GM19193 (cell line): ENCODE measurements at regions not wholly inside any gene's neighbourhood (a gene's known extent, or its start where the extent isn't known, plus 50 kb on each side); places are given as distances from the start of the nearest gene placed in this dataset.

Experiments
- POLR2A ChIP-seq: IDR thresholded peaks from 4 replicates; pipeline ENCODE4 v1.6.1; 2011; ENCODE audit not compliant: insufficient read depth, insufficient read length; ENCODE audit errors: extremely low read depth

DNA sequence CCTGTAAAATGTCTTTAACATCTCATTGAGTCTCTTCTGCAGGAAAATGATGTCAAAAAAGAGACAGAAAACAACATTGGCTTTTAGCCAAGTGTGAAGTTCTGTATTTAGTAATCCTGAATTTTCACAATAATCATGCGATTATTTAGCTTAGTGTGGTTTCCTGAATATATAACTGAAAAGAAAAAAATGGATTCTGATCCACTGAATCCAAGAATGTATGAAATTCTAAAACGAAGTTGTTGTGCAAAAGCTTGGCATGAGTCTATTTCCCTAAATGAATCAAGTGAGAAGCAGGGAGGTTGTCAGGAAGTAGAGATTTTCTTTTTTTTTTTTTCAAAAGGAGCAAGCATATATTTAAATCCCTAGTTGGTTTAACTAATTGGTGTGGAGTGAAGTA, 145.9 kb upstream of the CDH6 start:
- TF ChIP-seq POLR2A = no peak

- no peak for TF ChIP-seq POLR2A
Observed at GRCh38 chr5:31047007-31047406, 146.5 kb upstream of the CDH6 start.

- no peak for TF ChIP-seq POLR2A
Observed at GRCh38 chr5:31036411-31036810, 157.1 kb upstream of the CDH6 start.

DNA sequence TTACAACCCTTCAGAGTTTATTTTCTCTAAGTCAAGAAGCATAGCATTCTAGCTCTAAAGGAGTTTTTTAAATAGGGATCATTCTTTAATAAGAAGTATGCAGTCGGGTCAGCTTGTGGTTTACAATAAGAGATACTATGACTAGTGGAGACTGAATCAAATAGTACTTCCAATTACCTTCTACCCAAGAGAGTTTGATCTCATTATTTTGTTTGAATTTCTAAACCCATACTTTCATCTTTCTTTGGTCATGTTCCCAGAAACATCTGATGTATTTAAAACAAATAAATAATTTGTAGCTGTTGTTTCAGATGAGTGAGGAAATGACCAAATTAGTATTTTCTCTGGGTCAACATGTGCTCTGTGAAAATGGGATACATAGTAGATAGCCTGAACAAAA, 160.2 kb upstream of the CDH6 start:
- no peak for TF ChIP-seq POLR2A

DNA sequence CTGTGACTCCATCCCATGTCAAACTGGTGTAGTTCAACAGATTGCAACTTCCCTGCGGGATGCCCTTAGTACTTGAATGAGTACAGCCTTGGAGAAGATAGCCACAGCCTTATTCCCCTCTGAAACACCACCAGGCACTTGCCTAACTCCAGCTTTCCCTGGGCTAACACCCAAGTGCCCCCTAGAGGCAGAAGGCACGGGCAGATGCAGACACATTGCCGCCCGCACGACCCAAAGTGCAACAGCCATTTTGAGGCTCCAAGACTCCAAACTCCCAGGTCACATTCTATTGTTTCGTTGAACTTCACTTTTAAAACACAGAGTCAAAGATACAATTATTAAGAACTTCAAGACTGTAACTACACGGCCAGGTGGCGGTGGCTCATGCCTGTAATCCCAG, 163.6 kb upstream of the CDH6 start:
- no peak for TF ChIP-seq POLR2A

GRCh38 chr5:31027721-31028120, 165.8 kb upstream of the CDH6 start:
- TF ChIP-seq POLR2A = no peak

DNA sequence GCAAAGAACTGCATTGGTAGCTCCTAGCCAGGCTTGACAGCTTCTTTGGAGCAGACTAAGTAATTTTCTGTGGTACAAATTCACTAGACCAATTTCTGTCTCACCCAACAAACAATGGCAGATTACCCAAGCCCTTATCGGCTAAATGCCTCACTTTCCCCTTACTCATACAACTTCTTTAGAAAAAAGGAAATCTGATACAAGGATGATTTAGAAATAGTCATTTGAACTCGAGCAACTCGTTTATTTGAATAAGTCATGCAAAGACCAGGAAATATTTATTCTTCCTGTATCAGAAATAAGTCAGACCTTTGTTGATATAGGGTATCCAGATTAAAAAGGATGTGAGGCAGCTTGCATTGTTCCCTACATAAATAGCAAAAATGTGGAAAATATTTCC, 170.4 kb upstream of the CDH6 start:
- TF ChIP-seq POLR2A = no peak

DNA sequence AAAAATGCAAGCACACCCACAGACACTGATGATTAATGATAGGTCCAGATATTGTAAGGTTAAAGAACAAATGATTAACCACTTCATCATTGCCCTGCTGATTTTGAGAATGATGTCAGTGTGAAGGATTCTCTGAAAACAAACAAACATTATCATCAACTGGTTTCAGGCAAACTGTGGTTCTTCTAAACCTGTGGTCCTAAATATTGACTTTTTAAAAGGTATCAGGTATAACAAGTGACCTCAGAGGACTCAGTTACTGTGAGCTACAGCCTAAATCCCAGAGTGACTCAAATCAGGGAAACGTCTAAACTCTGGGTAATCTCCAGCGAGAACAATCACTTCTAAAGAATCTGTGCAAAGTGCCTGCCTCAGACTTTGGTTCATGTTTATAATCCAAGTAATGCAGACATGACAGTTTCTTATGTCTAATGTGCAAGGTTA, 172.3 kb upstream of the CDH6 start:
- TF ChIP-seq POLR2A = no peak

- no peak for TF ChIP-seq POLR2A
Observed at GRCh38 chr5:31008231-31008630, 185.3 kb upstream of the CDH6 start.

- no peak for TF ChIP-seq POLR2A
Observed at GRCh38 chr5:31007672-31008071, 185.8 kb upstream of the CDH6 start.

DNA sequence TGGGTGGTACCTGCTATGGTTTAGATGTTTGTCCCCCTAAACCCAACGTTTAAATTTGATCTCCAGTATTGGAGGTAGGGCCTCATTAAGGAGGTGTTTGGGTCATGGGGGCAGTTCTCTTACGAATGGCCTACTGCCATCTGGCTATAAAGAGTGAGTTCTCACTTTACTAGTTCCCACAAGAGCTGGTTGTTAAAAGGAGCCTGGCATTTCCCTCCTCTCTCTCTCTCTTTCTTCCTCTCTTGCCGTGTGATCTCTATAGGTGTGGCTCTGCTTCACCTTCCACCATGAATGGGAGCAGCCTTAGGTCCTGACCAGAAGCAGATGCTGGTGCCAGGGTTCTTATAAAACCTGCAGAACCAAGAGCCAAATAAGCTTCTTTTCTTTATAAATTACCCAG, 193.2 kb upstream of the CDH6 start:
- no peak for TF ChIP-seq POLR2A

- TF ChIP-seq POLR2A = no peak
Observed at GRCh38 chr5:30997681-30998080, 195.8 kb upstream of the CDH6 start.

DNA sequence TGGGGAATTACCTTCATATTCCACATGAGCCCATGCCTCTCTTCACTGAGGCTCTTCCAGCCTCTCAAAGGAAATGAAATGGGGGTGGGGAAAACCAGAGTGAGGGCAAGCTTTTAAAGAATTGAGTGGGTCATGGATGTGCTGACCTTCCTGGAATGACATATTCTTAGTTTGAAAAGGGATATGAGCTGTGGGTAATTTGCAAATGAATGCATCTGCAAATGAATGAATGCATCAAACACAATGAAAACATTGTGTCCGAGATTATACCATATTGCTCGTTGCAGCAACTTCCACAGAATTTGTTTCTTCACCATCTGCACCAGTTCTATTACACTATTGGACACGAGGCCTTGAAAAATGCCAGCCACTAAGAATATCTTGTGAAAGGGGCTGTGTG, 198.6 kb upstream of the CDH6 start:
- TF ChIP-seq POLR2A = no peak

GRCh38 chr5:30994176-30994575, 199.3 kb upstream of the CDH6 start:
- no peak for TF ChIP-seq POLR2A

DNA sequence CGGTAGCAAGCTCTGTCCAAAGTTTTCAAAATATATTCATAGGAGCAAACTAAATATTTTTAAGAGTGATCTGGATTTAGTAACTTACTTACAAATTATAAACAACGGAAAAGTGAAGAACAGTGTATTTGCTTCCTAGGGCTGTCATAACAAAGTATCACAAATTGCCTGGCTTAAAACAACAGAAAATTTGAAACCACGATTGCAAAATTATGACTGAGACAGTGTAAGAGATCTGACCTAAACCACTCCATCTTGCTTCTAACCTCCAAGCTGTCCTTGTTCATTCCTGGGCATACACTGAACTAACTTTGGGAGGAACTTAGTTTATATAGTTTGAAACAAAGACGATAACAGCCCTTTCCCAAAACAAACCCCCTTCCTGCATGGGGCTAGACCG, 202.0 kb upstream of the CDH6 start:
- no peak for TF ChIP-seq POLR2A

GRCh38 chr5:30981576-30981975, 211.9 kb upstream of the CDH6 start:
- TF ChIP-seq POLR2A = no peak

DNA sequence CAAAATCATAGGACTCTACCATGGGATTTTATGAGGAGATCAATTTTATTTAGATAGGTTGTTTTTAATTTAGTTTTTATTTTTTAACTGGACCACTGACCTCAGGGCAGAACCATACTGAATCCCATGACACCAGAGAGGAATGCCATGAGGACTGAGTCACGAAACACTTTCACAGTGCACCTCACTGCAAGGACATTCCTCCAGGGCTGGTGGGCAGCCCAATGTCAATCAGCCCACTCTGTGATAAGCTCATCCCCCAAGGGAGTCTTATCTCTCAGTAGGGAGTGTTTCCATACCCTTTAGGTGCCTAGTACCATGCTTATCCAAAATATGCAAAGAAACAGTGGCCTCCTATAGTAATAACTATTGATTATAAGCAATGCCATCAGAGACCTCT, 224.5 kb upstream of the CDH6 start:
- TF ChIP-seq POLR2A = no peak
